ENCODE measurements at regions not wholly inside any gene's neighbourhood (a gene's known extent, or its start where the extent isn't known, plus 50 kb on each side); places are given as distances from the start of the nearest gene placed in this dataset.

- TF ChIP-seq ZNF462 (CRISPR knock-in tag; IDR thresholded peaks at IDR 0.05) = no peak
- TF ChIP-seq CREB1 (CRISPR knock-in tag; IDR thresholded peaks at IDR 0.05; ENCODE audit: low read depth) = no peak
Observed at GRCh38 chr9:73853549-73853948, 643.6 kb upstream of the RORB start (continued).

GRCh38 chr9:73855206-73855605 is 641.9 kb upstream of the RORB start:
- no peaks in the 10 kb centered on the region for H3K36me3 ChIP-seq (ENCODE audit: insufficient read depth)
- no peak overlapping the region for H2AFZ ChIP-seq
- H3K27ac Mint-ChIP-seq = no peak overlapping the region
- peaks cover 3% of the 10 kb centered on the region; the same call in 1 of the 3 replicates for H3K9me3 Mint-ChIP-seq
- peaks cover 3% of the 10 kb centered on the region; the same call in 2 of the 3 replicates for H3K4me1 Mint-ChIP-seq
- H4K20me1 ChIP-seq (replicated peaks; ENCODE audit: insufficient read depth) = no peaks in the 10 kb centered on the region
- H3K4me3 Mint-ChIP-seq = no peak overlapping the region
- peaks cover 9% of the 10 kb centered on the region; the same call in 2 of the 3 replicates for H3K36me3 Mint-ChIP-seq (ENCODE audit: low read depth)
- no peak overlapping the region for H3K4me2 ChIP-seq
- no peaks in the 10 kb centered on the region for H3F3A ChIP-seq (replicated peaks; ENCODE audit: low read depth)
- H3K27ac ChIP-seq (ENCODE audit: low read depth) = no peak overlapping the region
- no peaks in the 10 kb centered on the region for H3K27me3 Mint-ChIP-seq (ENCODE audit: insufficient read depth, low read depth, poor library complexity)
- ATAC-seq = no peak
- H3K9me2 ChIP-seq (ENCODE audit: insufficient read depth) = no peaks in the 10 kb centered on the region
- no peaks in the 10 kb centered on the region for H3K4me1 ChIP-seq (ENCODE audit: insufficient read depth)
- H3K79me2 ChIP-seq (replicated peaks; ENCODE audit: insufficient read depth) = no peaks in the 10 kb centered on the region
- H3K27me3 ChIP-seq (ENCODE audit: insufficient read depth) = no peaks in the 10 kb centered on the region
- no peak overlapping the region for H3K4me3 ChIP-seq
- no peak for DNase-seq (ENCODE audit: low spot score)
- TF ChIP-seq ZNF331 (CRISPR knock-in tag; IDR thresholded peaks at IDR 0.05; ENCODE audit: low read depth) = no peak
- no peak for TF ChIP-seq REST (IDR thresholded peaks at IDR 0.05; ENCODE audit: unreplicated experiment)
- no peak for TF ChIP-seq EZH2 (IDR thresholded peaks at IDR 0.05; ENCODE audit: low read depth, unreplicated experiment)
- TF ChIP-seq CREB1 (CRISPR knock-in tag; IDR thresholded peaks at IDR 0.05; ENCODE audit: low read depth) = no peak
- no peak for TF ChIP-seq ZNF114 (CRISPR knock-in tag; IDR thresholded peaks at IDR 0.05)
- no peak for TF ChIP-seq POLR2AphosphoS5 (IDR thresholded peaks at IDR 0.05; ENCODE audit: low read depth)
